MV-4-11 (cell line): ENCODE measurements at regions not wholly inside any gene's neighbourhood (a gene's known extent, or its start where the extent isn't known, plus 50 kb on each side); places are given as distances from the start of the nearest gene placed in this dataset.

Source experiments
- DNase-seq: peaks from one replicate; lab custom pipeline; 2025; lab: John Stamatoyannopoulos, UW

DNA sequence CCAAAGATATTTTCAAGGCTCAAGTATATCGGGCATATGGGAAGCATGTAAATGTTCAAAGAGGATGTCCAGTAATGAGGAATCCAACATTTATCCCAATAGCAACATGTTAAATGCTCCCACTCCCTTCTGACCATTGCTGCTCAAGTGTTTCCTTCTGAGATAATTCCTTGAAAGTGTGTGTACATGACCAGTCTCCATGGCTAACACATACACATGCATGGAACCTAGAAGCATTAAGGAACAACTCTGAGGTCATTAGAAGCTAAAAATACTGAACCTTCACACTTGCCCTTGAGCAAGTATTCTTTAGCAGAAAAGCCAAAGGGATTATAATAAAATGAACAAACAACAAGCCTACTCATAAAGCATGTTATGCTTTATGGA lies 433.8 kb upstream of the TCF4 start:
- DNase-seq = no peak

GRCh38 chr18:56021136-56021808 lies 433.3 kb upstream of the TCF4 start:
- no peak for DNase-seq

GRCh38 chr18:56019908-56020307 lies 431.9 kb upstream of the TCF4 start:
- peak; percentile 39 for DNase-seq

DNA sequence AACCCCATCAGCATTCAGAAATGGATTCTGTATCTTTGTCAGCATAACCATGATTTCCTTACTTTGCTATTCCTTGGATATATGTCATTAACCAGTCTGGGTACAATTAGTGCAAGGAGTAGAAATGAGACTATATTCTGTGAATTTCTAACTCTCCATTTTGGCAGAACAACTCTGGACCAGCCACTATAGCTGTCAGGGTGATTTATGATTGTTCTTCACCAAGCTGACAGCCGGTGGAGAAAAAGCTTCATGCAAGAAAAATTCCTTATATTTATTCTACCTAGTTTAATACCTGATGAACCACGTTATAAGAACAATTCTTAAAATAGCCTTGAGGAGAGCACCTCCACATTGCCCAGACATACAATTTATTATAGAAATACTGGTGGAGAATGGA lies 431.2 kb upstream of the TCF4 start:
- DNase-seq = no peak

- DNase-seq = no peak
These were observed 421.4 kb upstream of the TCF4 start for GRCh38 chr18:56009411-56009810.

DNA sequence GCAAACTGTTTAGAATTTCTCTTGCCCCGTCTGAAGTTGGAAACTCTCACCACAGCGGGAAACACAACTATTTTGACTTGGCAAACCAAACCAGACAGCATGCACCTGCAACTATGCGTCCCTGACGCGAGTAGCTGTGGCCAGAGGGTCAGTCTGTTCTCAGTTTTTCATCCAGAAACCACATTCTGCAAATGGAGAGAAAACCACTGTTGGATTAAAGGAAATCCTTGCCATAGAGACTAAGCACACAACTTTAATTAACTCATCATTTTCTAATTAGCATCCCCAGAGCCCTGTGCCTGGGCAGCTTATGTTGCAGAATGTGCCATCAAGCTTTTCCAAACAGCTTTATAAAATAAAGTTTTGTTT lies 415.7 kb upstream of the TCF4 start:
- DNase-seq = no peak

- no peak for DNase-seq
These were observed 415.2 kb upstream of the TCF4 start for GRCh38 chr18:56003009-56003719.

- DNase-seq = no peak
These were observed 413.6 kb upstream of the TCF4 start for GRCh38 chr18:56001576-56001975.

- no peak for DNase-seq
These were observed 412.0 kb upstream of the TCF4 start for GRCh38 chr18:56000041-56000440.

DNA sequence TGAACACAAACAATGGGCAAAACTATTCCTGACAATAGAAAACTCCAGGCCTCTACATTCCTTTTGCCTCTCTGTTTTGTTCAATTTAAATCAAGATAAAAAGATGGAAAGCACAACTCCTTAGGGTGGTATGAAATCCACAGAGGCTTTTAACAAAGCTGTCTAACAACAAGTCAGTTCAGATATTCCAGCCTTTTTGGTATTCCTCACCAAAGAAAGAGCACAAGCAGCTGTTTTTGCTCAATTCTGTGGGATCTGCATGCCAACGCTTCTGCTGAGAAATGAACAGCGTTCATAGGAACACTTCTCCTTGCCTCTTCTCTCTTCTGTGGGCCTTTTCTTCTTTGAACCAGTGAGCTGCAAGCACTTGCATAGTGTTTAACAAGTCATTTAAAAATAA lies 411.6 kb upstream of the TCF4 start:
- DNase-seq = no peak

DNA sequence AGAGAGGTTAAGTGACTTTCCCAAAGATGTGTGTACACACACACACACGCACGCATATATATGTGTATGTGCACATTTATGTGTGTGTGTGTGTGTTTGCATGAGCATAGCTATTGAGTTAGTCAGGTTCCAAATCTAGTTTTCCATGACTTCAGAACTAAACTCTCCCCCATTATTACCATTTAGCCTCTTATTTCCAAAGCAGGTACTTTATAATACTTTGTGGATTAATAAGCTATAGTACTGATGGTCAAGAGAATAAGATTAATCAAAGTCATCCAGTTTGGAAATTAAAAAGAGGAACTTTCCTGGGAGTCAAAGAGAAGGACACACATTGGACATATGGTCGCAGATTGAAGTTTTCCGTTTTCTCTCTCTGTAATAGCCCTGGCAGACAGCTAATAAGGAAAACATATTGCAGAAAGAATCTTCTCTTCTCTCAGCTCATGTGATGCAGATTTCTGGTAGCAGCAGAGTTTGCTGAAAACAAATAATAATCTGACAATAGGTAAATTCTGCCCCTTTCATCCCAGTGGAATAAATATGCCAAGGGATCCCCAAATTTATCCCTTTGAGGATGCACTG lies 410.9 kb upstream of the TCF4 start:
- no peak for DNase-seq

DNA sequence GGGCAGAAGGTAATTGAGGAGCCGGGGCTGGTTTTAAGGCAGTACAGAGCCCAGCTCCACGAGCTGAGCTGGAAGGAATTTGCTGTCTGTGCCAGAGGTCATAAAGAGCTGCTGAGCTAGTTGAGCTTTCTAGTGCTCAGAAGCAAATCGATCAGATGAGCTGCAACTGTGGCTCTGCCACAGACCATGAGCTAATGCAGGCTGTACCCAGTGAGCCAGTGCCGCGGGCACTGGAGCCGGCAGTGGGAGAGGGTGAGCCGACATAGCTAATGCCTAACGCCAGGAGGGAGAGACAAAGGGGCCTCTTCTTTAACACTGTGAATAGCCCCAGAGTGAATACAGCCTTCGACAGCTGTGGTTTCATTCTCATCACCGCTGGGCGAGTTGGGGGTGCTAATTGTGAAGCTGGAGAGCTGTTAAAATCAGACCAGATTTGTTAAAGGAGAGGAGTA lies 410.1 kb upstream of the TCF4 start:
- no peak for DNase-seq

DNA sequence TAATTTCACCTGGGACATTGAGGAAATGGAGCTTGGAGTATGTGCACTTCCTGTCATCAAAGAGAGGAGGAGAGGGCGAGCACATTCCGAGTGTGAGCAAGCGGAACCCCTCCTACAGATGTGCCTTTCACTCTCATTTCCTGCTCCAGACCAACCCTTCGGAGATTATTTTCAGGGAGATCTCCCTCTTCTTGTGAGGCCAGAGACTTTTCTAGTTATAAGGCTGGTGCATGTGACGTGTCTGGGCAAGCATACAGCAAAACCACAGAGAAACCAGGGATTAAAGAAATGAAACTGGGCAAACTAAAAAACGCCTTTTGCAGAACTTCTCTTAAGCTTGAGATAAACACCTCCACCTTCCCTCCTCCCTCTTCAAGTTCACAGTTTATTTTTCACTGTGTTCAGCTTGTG lies 409.2 kb upstream of the TCF4 start:
- DNase-seq = peak; percentile 98

DNA sequence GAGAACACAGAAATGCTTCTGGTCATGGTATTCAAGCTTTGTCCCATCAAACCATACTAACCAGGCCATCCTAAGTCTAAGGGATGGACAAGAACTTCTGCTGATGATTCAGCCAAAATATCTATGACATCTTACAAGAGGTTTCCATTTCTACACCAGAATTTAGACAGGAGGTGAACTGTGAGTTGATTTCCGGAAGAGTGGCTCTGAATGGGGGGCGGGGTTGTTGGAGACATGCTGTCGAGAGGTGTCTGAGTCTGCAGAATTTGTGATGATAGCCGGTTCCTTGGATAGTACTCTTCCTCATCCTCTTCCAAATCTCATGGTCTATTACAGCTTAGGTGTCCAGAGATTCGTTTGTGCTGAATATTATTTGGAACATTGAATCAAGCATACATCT lies 408.7 kb upstream of the TCF4 start:
- DNase-seq = no peak

GRCh38 chr18:55990186-55990585 lies 402.2 kb upstream of the TCF4 start:
- DNase-seq = no peak

- DNase-seq = peak; percentile 54
These were observed 400.5 kb upstream of the TCF4 start for GRCh38 chr18:55988537-55988936.

DNA sequence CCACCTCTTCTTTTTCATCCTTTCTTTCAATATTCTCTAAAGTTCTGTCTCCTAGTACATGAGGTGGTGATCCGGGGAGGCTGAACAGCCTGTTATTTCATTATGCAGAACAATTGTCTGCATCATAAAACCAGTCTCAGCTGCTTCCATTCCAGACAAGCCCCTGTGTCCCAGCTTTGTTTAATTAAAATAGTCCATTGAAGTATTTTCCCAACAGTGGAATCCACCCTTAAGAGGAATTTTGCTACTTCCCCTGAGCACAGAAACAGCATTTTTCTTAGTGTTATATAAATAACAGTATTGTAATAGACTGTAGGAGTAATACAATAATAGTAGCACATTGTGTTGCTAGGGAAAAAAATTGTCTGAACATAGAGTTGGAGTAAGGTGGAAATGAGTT lies 395.4 kb upstream of the TCF4 start:
- DNase-seq = no peak

GRCh38 chr18:55982992-55983391 lies 395.0 kb upstream of the TCF4 start:
- no peak for DNase-seq

GRCh38 chr18:55981712-55982475 lies 393.9 kb upstream of the TCF4 start:
- no peak for DNase-seq

GRCh38 chr18:55974521-55974920 lies 386.5 kb upstream of the TCF4 start:
- no peak for DNase-seq

DNA sequence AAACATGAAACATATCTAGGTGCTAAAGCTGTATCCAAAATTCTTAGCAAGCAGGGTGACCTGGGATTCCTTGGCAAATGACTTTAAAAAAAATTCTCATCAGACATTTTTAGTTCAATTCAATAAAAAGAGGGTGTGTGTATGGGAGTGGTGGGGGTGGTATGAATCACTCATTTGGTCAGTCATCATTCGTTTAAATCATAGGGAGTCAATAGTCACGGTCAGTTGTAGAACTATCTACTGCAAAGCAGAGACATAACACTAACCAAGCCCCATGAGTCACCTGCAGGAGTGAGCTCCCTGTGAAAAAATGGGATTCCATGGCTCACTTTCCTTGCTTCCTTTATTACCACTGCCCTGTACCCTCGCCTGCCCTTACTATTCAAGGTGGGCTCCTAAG lies 380.6 kb upstream of the TCF4 start:
- no peak for DNase-seq

GRCh38 chr18:55967019-55967418 lies 379.0 kb upstream of the TCF4 start:
- no peak for DNase-seq

DNA sequence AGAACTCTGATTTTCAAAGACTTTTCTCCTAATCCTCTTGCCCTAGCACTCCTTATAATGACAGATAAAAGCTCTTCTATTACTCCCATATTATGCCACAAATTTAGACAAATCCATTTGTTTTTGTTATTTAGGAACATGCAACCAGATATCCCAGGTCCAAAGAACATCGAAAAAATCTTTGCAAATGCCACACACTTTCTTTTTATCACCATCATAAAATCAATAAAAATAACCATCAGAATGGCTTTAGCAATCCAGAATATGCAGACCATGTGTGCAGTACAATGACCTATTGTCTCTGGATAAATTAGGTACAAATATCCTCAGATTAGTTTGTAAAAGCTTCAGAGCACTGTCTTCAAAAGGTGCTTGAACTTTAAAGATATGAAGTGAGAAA lies 376.2 kb upstream of the TCF4 start:
- no peak for DNase-seq
